Activated T-helper 17 cell treated with anti-CD3 and anti-CD28 coated beads, Interleukin-2, amount 50 U/mL, for 72 hours (primary cell): ENCODE measurements at regions not wholly inside any gene's neighbourhood (a gene's known extent, or its start where the extent isn't known, plus 50 kb on each side); places are given as distances from the start of the nearest gene placed in this dataset.

ENCODE experiments used
- ATAC-seq: fragments of 150-1000 bp; cut with Tn5 transposase; replicated peaks from 2 replicates; pipeline ENCODE4 v1.10.0; 2021; ENCODE audit warnings: mild to moderate bottlenecking, moderate library complexity
- H3K27ac Mint-ChIP-seq: one replicate; pipeline ENCODE4 v1.8.0; 2022; ENCODE audit warnings: mixed read lengths
- H3K27me3 Mint-ChIP-seq: one replicate; pipeline ENCODE4 v1.8.0; 2022; ENCODE audit warnings: mixed read lengths
- H3K36me3 Mint-ChIP-seq: one replicate; pipeline ENCODE4 v1.8.0; 2022; ENCODE audit warnings: low read depth, mild to moderate bottlenecking, mixed read lengths
- H3K4me1 Mint-ChIP-seq: one replicate; pipeline ENCODE4 v1.8.0; 2022; ENCODE audit warnings: mixed read lengths
- H3K4me3 Mint-ChIP-seq: one replicate; pipeline ENCODE4 v1.8.0; 2022; ENCODE audit warnings: mild to moderate bottlenecking, mixed read lengths
- H3K9me3 Mint-ChIP-seq: one replicate; pipeline ENCODE4 v1.8.0; 2022; ENCODE audit warnings: mixed read lengths

DNA sequence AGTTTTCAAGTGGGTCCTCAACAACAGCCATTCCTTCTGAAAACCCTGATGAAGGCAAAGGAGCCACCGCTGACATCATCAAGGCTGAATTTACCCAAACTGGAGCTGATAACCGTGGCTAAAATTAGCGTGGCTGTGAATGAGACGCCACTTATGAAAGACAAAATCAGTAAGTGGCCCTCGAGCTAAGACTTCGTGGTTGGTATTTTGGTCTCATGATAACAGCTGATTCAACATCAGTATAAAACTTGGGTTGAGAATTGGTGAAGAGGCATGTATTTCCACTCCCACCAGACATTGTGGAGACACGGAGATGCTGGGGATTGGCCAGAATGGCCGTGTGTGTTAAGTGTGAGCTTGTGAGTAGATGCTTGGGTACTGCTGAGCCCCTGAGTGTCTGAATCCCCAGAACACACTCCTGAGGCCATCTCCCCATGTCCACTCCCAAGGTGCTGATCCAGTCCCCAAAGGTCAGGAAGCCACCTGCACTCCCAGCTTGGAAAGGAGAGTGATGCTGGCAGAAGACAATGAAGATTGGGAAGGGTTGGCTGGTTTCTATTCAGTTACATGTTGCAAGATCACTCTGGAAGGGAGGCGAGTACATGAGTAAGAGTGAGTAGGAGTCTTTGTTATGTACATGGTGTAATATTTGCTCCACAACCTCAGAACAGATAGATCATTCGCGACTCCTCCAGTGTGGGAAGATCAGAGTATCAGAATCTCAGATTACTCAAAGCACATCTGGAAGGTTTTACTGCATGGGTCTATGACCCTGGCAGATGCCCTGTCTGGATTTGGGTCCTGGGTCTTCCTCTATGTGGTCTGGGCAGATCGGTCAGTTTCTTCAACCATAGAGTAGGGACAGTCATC, 207.7 kb downstream of the HS3ST3A1 start:
- ATAC-seq: peak; percentile 31
- Mint-ChIP-seq H3K4me1 (no peaks in the 10 kb centered on the region), H3K36me3 (no peaks in the 10 kb centered on the region), H3K4me3 (no peak overlapping the region), H3K27ac (no peak overlapping the region), H3K9me3 (no peaks in the 10 kb centered on the region), H3K27me3 (peaks cover 7% of the 10 kb centered on the region)

DNA sequence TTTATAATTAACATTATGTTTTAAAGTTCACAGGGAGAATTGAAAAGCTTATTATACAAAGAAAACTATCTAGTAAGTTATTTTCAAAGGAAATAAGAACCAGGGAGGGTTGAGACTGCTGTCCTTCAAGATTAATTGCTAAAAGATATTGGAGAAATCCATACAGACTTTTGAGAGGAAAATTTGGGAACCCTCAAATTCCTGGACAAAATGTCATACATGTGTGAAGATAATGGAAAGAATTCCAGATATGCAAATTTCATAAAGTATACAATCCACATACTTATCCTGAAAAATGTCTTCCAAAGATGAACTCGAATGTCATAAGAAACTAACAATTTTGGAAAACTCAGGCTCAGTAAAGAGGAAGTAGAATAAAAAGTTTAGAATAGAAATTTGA, 213.8 kb downstream of the HS3ST3A1 start:
- Mint-ChIP-seq H3K27ac (no peak overlapping the region), H3K4me3 (no peak overlapping the region), H3K36me3 (no peaks in the 10 kb centered on the region), H3K27me3 (peaks cover 15% of the 10 kb centered on the region), H3K4me1 (no peaks in the 10 kb centered on the region), H3K9me3 (no peaks in the 10 kb centered on the region)
- ATAC-seq: no peak

DNA sequence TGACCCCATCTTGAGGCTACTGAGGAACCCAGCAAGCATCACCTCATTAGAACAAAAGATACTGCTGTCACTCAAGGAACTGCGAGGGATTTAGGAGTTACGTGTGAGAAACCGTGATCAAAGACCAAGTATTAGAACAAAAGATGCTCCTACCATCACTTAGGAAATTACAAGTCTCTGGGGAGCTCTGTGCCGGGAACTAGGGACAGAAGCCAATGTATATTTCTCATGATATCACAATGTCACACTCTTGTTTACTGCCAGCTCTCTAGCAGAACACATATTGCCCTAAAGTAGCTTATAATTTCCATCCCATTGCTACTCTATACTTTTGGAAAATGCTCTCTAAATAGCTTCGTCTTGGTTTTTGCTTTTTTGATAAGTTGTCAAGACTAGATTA, 214.5 kb downstream of the HS3ST3A1 start:
- Mint-ChIP-seq H3K27me3 (peaks cover 15% of the 10 kb centered on the region), H3K36me3 (no peaks in the 10 kb centered on the region), H3K9me3 (no peaks in the 10 kb centered on the region), H3K27ac (no peak overlapping the region), H3K4me3 (no peak overlapping the region), H3K4me1 (no peaks in the 10 kb centered on the region)
- ATAC-seq: no peak

GRCh38 chr17:13385481-13385911, 216.2 kb downstream of the HS3ST3A1 start:
- H3K4me3 Mint-ChIP-seq: no peak overlapping the region
- no peak for ATAC-seq
- H3K27ac Mint-ChIP-seq: no peak overlapping the region
- peaks cover 16% of the 10 kb centered on the region for H3K27me3 Mint-ChIP-seq
- no peaks in the 10 kb centered on the region for H3K36me3 Mint-ChIP-seq
- no peaks in the 10 kb centered on the region for H3K4me1 Mint-ChIP-seq
- H3K9me3 Mint-ChIP-seq: no peaks in the 10 kb centered on the region

DNA sequence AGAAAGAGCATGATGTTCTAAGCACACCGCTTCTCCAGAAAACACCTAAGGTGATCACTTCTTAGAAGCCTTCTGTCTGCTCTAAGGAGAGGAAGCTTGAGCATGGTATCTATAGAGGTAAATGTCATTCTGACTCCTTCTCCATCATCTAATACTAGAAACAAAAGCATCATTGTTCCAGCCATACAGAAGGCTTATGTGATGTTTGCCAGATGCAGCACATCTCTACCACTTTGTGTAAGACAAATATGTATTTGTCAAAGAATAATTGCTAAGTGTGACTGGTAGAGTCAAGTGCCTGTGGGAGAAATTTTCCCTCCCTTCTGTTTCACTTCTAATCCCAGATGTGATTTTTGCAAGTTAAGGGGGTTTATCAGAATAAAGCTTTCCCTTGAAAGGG, 217.1 kb downstream of the HS3ST3A1 start:
- no peaks in the 10 kb centered on the region for H3K9me3 Mint-ChIP-seq

GRCh38 chr17:13378361-13378760, 223.4 kb downstream of the HS3ST3A1 start:
- Mint-ChIP-seq H3K4me3 (no peak overlapping the region), H3K27me3 (peaks cover 13% of the 10 kb centered on the region), H3K9me3 (no peaks in the 10 kb centered on the region), H3K36me3 (no peaks in the 10 kb centered on the region), H3K27ac (no peak overlapping the region), H3K4me1 (peaks cover 4% of the 10 kb centered on the region)
- ATAC-seq: no peak

More for the DNA sequence above, 217.1 kb downstream of the HS3ST3A1 start:
- Mint-ChIP-seq H3K4me3 (no peak overlapping the region), H3K27ac (no peak overlapping the region), H3K36me3 (no peaks in the 10 kb centered on the region), H3K4me1 (peaks cover 4% of the 10 kb centered on the region), H3K27me3 (peaks cover 20% of the 10 kb centered on the region)
- ATAC-seq: no peak

DNA sequence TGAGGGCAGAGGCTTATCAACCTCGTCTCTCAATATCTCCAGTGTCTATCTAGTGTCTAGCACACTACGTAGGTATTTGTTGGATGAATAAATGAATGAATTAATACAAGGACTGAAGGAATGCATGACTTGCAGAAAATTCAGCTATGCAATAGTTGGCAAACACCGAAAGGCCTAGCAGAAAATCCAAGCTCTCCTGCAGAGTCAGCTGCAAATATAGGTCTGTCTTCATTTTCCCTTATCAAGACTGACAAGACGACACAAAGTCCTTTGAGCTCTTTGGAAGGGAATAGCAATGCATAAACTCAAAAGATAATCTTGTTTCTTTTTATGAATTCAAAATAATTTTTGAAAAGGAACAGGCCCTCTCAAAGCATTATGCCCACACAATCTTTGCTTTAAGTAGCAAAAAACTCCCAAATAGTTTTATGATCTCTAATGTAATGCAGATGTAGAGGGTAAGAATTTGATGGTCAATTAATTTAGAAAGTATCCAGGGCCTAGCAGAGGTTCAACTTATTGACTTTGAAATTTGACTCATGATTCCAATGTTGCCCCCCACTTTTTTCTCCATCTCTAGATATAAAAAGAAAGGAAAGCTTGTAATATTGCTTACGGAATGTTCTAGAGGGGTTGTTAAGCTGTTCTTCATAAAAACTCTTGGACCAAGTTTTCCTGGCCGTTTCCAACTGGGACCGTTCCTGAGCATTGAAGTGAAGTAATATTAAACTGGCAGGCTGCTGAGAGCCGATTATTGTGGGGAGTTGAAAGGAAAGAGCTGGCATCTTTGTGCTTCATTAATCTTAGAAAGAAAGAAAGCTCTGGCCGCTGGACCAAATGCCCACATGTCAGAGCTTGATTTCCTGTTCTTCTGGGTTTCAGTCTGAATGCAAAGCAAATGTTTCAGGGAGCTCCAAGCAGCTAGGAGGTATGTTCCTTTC, 227.3 kb downstream of the HS3ST3A1 start:
- no peak for ATAC-seq
- H3K4me1 Mint-ChIP-seq: no peaks in the 10 kb centered on the region
- H3K27me3 Mint-ChIP-seq: peaks cover 5% of the 10 kb centered on the region
- H3K9me3 Mint-ChIP-seq: no peaks in the 10 kb centered on the region
- H3K36me3 Mint-ChIP-seq: no peaks in the 10 kb centered on the region
- no peak overlapping the region for H3K27ac Mint-ChIP-seq
- H3K4me3 Mint-ChIP-seq: no peak overlapping the region

- ATAC-seq: no peak
- H3K27ac Mint-ChIP-seq: no peak overlapping the region
- H3K4me3 Mint-ChIP-seq: no peak overlapping the region
- H3K4me1 Mint-ChIP-seq: no peaks in the 10 kb centered on the region
- H3K36me3 Mint-ChIP-seq: no peaks in the 10 kb centered on the region
- H3K27me3 Mint-ChIP-seq: peaks cover 9% of the 10 kb centered on the region
- H3K9me3 Mint-ChIP-seq: no peaks in the 10 kb centered on the region
Measured at GRCh38 chr17:13372432-13372831, 229.3 kb downstream of the HS3ST3A1 start.

- Mint-ChIP-seq H3K4me3 (no peak overlapping the region), H3K36me3 (no peaks in the 10 kb centered on the region), H3K27me3 (peaks cover 7% of the 10 kb centered on the region), H3K9me3 (no peaks in the 10 kb centered on the region), H3K27ac (no peak overlapping the region), H3K4me1 (no peaks in the 10 kb centered on the region)
- ATAC-seq: no peak
Measured at GRCh38 chr17:13367154-13367553, 234.6 kb downstream of the HS3ST3A1 start.

DNA sequence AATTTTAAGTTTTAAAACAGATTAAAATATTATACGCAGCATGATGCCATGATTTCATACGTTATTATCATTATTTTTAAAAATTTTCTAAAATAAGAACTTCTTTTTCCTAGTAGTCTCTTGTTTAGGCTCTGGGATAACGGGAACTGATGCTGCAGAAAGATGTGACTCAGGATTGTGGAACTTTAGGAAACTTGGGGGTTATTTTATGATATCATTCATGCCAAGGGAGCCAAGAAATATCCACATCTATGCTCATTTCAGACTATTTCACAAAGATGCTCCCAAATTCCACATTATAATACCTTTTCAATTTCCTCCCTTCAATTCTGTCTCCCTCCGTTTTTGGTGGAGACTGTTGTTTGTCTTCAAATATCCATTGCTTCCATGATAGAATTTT, 236.4 kb downstream of the HS3ST3A1 start:
- H3K27ac Mint-ChIP-seq: no peak overlapping the region
- H3K36me3 Mint-ChIP-seq: no peaks in the 10 kb centered on the region
- peaks cover 7% of the 10 kb centered on the region for H3K27me3 Mint-ChIP-seq
- no peaks in the 10 kb centered on the region for H3K9me3 Mint-ChIP-seq
- H3K4me1 Mint-ChIP-seq: no peaks in the 10 kb centered on the region
- ATAC-seq: no peak
- H3K4me3 Mint-ChIP-seq: no peak overlapping the region

DNA sequence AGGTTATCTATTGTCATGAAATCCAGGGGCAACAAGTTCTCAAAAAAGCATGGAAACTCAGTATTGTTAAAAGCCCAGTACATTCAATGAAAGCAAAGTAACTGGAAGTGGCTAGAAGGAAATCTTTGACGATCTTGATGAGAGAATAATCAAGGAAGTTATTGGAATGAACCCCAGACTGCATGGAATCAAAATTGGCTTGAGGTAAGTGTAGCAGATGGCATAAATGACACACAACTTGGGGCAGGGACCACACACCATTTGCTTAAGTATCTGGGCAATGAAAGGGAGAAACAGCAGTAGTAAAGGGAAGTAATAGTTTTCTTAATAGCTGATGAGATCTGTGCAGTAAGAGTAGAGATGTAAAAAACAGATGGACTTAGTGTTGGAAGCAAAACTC, 238.0 kb downstream of the HS3ST3A1 start:
- no peaks in the 10 kb centered on the region for H3K9me3 Mint-ChIP-seq
- no peaks in the 10 kb centered on the region for H3K4me1 Mint-ChIP-seq
- H3K4me3 Mint-ChIP-seq: no peak overlapping the region
- no peak for ATAC-seq
- H3K27ac Mint-ChIP-seq: no peak overlapping the region
- H3K27me3 Mint-ChIP-seq: peaks cover 6% of the 10 kb centered on the region
- H3K36me3 Mint-ChIP-seq: no peaks in the 10 kb centered on the region

DNA sequence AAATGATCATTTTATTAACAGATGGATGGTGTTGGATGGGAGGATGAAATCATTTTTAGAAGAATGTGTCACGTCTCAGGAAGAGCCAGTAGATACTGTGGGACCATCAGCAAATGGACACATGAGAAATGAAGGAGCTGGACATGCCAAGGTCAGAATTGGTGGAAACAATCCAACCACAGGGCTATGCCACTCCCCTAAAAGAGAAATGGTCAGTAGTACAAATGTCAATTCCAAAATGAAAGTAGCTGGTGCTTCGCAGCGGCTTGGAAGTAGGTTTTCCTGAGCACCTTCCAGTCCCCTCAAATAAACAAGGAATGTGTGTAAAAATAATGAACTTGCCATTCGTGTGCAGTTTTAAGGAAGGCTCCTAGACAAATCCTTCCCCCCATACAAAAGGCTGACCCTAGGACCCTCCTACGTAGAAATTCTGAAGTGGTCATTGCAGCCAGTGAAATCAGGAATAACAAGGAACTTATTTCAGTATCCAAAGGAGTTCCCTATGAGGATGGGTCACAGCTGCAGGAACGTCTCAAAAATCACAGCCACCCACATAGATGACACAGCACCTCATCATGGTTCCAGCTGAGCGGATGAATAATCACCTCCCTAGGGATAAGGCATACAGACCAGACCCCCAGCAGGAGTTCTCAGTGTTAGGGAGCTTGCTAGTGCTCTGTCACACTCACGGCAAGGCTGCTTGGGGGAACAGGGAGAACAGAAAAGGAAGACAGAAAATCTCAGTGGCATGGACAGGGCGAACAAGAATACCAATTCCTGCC, 239.2 kb downstream of the HS3ST3A1 start:
- peaks cover 6% of the 10 kb centered on the region for H3K27me3 Mint-ChIP-seq
- H3K4me1 Mint-ChIP-seq: no peaks in the 10 kb centered on the region
- ATAC-seq: no peak
- H3K9me3 Mint-ChIP-seq: no peaks in the 10 kb centered on the region
- H3K36me3 Mint-ChIP-seq: no peaks in the 10 kb centered on the region
- H3K27ac Mint-ChIP-seq: no peak overlapping the region
- H3K4me3 Mint-ChIP-seq: no peak overlapping the region

- no peak overlapping the region for H3K4me3 Mint-ChIP-seq
Measured at GRCh38 chr17:13359774-13360173, 242.0 kb downstream of the HS3ST3A1 start.

GRCh38 chr17:13355054-13355453, 246.7 kb downstream of the HS3ST3A1 start:
- no peak for ATAC-seq
- Mint-ChIP-seq H3K4me1 (no peaks in the 10 kb centered on the region), H3K9me3 (no peaks in the 10 kb centered on the region), H3K4me3 (no peak overlapping the region), H3K27ac (no peak overlapping the region), H3K36me3 (no peaks in the 10 kb centered on the region), H3K27me3 (peaks cover 3% of the 10 kb centered on the region)

More at GRCh38 chr17:13359774-13360173, 242.0 kb downstream of the HS3ST3A1 start:
- no peak for ATAC-seq
- Mint-ChIP-seq H3K9me3 (no peaks in the 10 kb centered on the region), H3K27ac (no peak overlapping the region), H3K27me3 (peaks cover 6% of the 10 kb centered on the region), H3K36me3 (no peaks in the 10 kb centered on the region), H3K4me1 (no peaks in the 10 kb centered on the region)
